CD14-positive monocyte (primary cell): ENCODE measurements at regions not wholly inside any gene's neighbourhood (a gene's known extent, or its start where the extent isn't known, plus 50 kb on each side); places are given as distances from the start of the nearest gene placed in this dataset.

Experiments
- DNase-seq, 3 donors: peaks; one replicate each; pipeline ENCODE4 v3.0.0-alpha.2; 2011 to 2022
- H2AFZ ChIP-seq: 2 replicates; pipeline ENCODE4 v1.6.0; 2012; ENCODE audit warnings: mild to moderate bottlenecking, low read depth, low read length, inconsistent platforms; ENCODE audit not compliant: insufficient read depth, poor library complexity, severe bottlenecking
- H3K27ac ChIP-seq, 2 donors: 1 replicate in 1 of 2; 2 replicates in 1 of 2; pipeline ENCODE4 v1.5.1; 2012 to 2013; ENCODE audit warnings: low read length in 2 of 2, control low read depth in 1 of 2, inconsistent platforms in 1 of 2, low read depth in 1 of 2, mild to moderate bottlenecking in 1 of 2
- H3K27me3 ChIP-seq, 2 donors: one replicate each; pipeline versions ENCODE4 v1.6.0 to v1.6.1; 2011 to 2013; ENCODE audit warnings: low read length in 2 of 2; ENCODE audit not compliant: control insufficient read depth in 2 of 2, insufficient read depth in 2 of 2
- H3K36me3 ChIP-seq, 2 donors: replicated peaks in 1 of 2; 1 replicate in 1 of 2; 2 replicates in 1 of 2; pipeline versions ENCODE4 v1.5.1 to v1.6.1; 2012 to 2013; ENCODE audit warnings: low read length in 2 of 2, control low read depth in 1 of 2, inconsistent platforms in 1 of 2, mild to moderate bottlenecking in 1 of 2; ENCODE audit not compliant: insufficient read depth in 2 of 2, control insufficient read depth in 1 of 2
- H3K4me1 ChIP-seq, 2 donors: 1 replicate in 1 of 2; 2 replicates in 1 of 2; pipeline versions ENCODE4 v1.5.1 to v1.6.1; 2012 to 2013; ENCODE audit warnings: low read length in 2 of 2, control low read depth in 1 of 2, inconsistent platforms in 1 of 2, mild to moderate bottlenecking in 1 of 2, moderate library complexity in 1 of 2; ENCODE audit not compliant: insufficient read depth in 2 of 2, control insufficient read depth in 1 of 2
- H3K4me2 ChIP-seq: replicated peaks from 2 replicates; pipeline ENCODE3; 2012; ENCODE audit warnings: low read length, moderate library complexity, mild to moderate bottlenecking; ENCODE audit not compliant: poor library complexity, severe bottlenecking; ENCODE audit errors: extremely low read depth
- H3K4me3 ChIP-seq, 3 experiments: fragments of 200-600 bp in 1 of 3; sonication (generic) in 1 of 3; replicated peaks in 1 of 3; 1 replicate in 2 of 3; 2 replicates in 1 of 3; pipeline ENCODE4 v1.5.1; 2011 to 2013; ENCODE audit warnings: low read length in 3 of 3, mild to moderate bottlenecking in 3 of 3, control low read depth in 2 of 3, low read depth in 2 of 3, inconsistent platforms in 1 of 3, moderate library complexity in 1 of 3
- H3K79me2 ChIP-seq: 2 replicates; pipeline ENCODE4 v1.6.0; 2012; ENCODE audit warnings: mild to moderate bottlenecking, control low read depth, inconsistent platforms, low read length, moderate library complexity; ENCODE audit not compliant: insufficient read depth
- H3K9ac ChIP-seq: 2 replicates; pipeline ENCODE4 v1.6.0; 2017; ENCODE audit warnings: low read length, mild to moderate bottlenecking; ENCODE audit not compliant: insufficient read depth, poor library complexity, severe bottlenecking
- H3K9me3 ChIP-seq, 2 donors: replicated peaks in 1 of 2; 1 replicate in 1 of 2; 2 replicates in 1 of 2; pipeline versions ENCODE4 v1.5.1 to v1.6.1; 2012 to 2013; ENCODE audit warnings: low read length in 2 of 2, control low read depth in 1 of 2; ENCODE audit not compliant: control insufficient read depth in 1 of 2, insufficient read depth in 1 of 2
- H4K20me1 ChIP-seq: 2 replicates; pipeline ENCODE4 v1.6.0; 2012; ENCODE audit warnings: mild to moderate bottlenecking, low read length, control low read depth, moderate library complexity; ENCODE audit not compliant: insufficient read depth
- H3K27ac Mint-ChIP-seq, 7 donors: one replicate each; pipeline ENCODE4 v1.8.0; 2020; ENCODE audit warnings: mild to moderate bottlenecking in 7 of 7, mixed read lengths in 7 of 7, moderate library complexity in 6 of 7, inconsistent platforms in 2 of 7
- H3K27me3 Mint-ChIP-seq, 3 donors: one replicate each; pipeline ENCODE4 v1.8.0; 2021 to 2022; ENCODE audit warnings: low read depth in 3 of 3, mild to moderate bottlenecking in 3 of 3, mixed read lengths in 3 of 3, moderate library complexity in 3 of 3, inconsistent platforms in 1 of 3
- H3K36me3 Mint-ChIP-seq, 2 donors: one replicate each; pipeline ENCODE4 v1.8.0; 2020; ENCODE audit warnings: mixed read lengths in 2 of 2, inconsistent platforms in 1 of 2, mild to moderate bottlenecking in 1 of 2
- H3K4me1 Mint-ChIP-seq: one replicate; pipeline ENCODE4 v1.8.0; 2020; ENCODE audit warnings: mild to moderate bottlenecking, mixed read lengths
- H3K4me3 Mint-ChIP-seq, 2 donors: one replicate each; pipeline ENCODE4 v1.8.0; 2020; ENCODE audit warnings: mild to moderate bottlenecking in 2 of 2, mixed read lengths in 2 of 2, moderate library complexity in 1 of 2
- H3K9me3 Mint-ChIP-seq, 7 donors: one replicate each; pipeline ENCODE4 v1.8.0; 2020 to 2022; ENCODE audit warnings: mixed read lengths in 7 of 7, mild to moderate bottlenecking in 6 of 7, moderate library complexity in 6 of 7, inconsistent platforms in 2 of 7
- WGBS: methylation state at CpG from one replicate; pipeline ENCODE4 v1.1.5; 2013; ENCODE audit warnings: missing lambda C conversion rate; ENCODE audit not compliant: insufficient coverage; 5-methylcytosine and 5-hydroxymethylcytosine counted together
- intact Hi-C, 2 donors: fragments of 100-400 bp; cut with micrococcal nuclease; formaldehyde crosslinking; loops; one replicate each; pipeline versions ENCODE4 v1.15.0 to v1.15.1; 2023
- TF ChIP-seq, protein P1 (sequence below): fragments of 200-600 bp; IDR thresholded peaks from one replicate; pipeline ENCODE4 v1.8.0; 2022; ENCODE audit warnings: antibody characterized with exemption, mild to moderate bottlenecking

DNA sequence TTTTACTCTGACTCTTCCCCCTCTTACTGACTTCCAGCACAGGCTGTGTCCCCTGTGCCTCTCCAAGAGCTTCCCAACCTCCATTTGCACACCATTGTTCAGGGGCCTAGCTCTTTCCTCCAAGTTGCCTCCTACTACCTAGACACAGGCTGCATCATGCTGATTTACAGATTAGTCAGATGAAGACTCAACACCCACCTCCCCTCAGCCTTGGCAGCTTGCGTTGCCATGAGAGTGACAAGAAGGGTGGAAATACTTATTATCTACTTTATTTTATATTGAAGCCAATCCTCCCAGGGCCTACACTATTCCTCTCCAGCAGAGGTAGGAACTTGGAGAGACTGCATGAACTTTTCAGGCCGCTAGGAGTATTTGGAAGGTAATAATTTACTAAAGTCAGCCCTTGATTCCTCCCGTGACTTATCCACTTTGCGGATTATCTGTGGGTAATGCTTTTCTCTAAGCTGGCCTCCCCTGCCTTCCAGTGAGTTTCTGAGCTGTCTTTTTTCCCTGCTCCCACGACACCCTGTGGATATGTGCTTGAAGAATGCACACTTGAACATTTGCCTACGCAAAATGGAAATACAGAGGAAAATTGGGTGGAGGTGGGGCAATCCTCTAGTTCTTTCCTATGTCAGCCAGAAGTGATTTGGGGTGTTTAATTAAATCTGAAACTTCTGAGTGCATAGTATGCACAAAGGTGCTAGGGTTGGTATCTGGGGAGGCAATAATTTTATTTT lies 74.1 kb upstream of the TMEM164 start:
- Mint-ChIP-seq H3K9me3 (peaks cover 0 to 10% (median 0%) of the 10 kb centered on the region in 7 donors), H3K36me3 (no peaks in the 10 kb centered on the region), H3K27me3 (peaks cover 0 to 7% (median 0%) of the 10 kb centered on the region in 3 donors), H3K4me1 (no peaks in the 10 kb centered on the region), H3K4me3 (no peak overlapping the region), H3K27ac (no peak overlapping the region)
- TF ChIP-seq, protein P1, sequence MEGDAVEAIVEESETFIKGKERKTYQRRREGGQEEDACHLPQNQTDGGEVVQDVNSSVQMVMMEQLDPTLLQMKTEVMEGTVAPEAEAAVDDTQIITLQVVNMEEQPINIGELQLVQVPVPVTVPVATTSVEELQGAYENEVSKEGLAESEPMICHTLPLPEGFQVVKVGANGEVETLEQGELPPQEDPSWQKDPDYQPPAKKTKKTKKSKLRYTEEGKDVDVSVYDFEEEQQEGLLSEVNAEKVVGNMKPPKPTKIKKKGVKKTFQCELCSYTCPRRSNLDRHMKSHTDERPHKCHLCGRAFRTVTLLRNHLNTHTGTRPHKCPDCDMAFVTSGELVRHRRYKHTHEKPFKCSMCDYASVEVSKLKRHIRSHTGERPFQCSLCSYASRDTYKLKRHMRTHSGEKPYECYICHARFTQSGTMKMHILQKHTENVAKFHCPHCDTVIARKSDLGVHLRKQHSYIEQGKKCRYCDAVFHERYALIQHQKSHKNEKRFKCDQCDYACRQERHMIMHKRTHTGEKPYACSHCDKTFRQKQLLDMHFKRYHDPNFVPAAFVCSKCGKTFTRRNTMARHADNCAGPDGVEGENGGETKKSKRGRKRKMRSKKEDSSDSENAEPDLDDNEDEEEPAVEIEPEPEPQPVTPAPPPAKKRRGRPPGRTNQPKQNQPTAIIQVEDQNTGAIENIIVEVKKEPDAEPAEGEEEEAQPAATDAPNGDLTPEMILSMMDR: no peak
- no peak overlapping the region for H2AFZ ChIP-seq
- no peaks in the 10 kb centered on the region for H3K36me3 ChIP-seq
- no peaks in the 10 kb centered on the region for H4K20me1 ChIP-seq
- intact Hi-C loops: no loop called here
- H3K4me1 ChIP-seq: no peaks in the 10 kb centered on the region
- no peak overlapping the region for H3K27ac ChIP-seq
- peaks cover 0 to 3% of the 10 kb centered on the region in 2 donors for H3K9me3 ChIP-seq
- H3K4me3 ChIP-seq: no peak overlapping the region
- DNase-seq: no peak
- no CpG with 5 or more reads among the region's 6 CpGs for WGBS
- no peaks in the 10 kb centered on the region for H3K79me2 ChIP-seq
- no peaks in the 10 kb centered on the region for H3K27me3 ChIP-seq
- no peak overlapping the region for H3K4me2 ChIP-seq
- H3K9ac ChIP-seq: no peak overlapping the region

DNA sequence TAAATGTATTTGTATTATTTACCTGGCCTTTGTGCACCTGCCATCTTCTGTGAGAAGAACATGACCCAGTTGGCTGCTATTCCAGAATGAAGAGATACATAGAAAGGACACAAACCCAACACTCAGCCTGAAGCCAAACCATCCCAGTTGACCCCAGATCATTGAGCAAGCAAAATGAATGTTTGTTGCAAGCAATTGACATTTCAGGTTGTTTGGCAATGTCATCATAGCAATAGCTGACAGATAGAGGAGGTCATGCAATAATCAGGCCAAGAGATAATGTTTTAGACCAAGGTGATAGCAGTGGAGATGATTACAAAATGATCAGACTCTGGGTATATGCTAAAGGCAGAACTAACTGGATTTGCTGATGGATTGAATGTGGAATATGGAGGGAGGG lies 71.2 kb upstream of the TMEM164 start:
- H3K4me3 Mint-ChIP-seq: no peak overlapping the region
- Histone ChIP-seq H3K27ac (no peak overlapping the region), H3K27me3 (peaks cover 0 to 5% of the 10 kb centered on the region in 2 donors), H3K4me2 (no peak overlapping the region), H3K4me3 (no peak overlapping the region), H3K79me2 (no peaks in the 10 kb centered on the region), H4K20me1 (no peaks in the 10 kb centered on the region), H3K9ac (no peak overlapping the region), H3K4me1 (no peaks in the 10 kb centered on the region), H3K36me3 (no peaks in the 10 kb centered on the region), H3K9me3 (peaks cover 0 to 3% of the 10 kb centered on the region in 2 donors), H2AFZ (no peak overlapping the region)
- H3K27ac Mint-ChIP-seq: no peak overlapping the region
- H3K27me3 Mint-ChIP-seq: peaks cover 0 to 11% (median 0%) of the 10 kb centered on the region in 3 donors
- H3K4me1 Mint-ChIP-seq: no peaks in the 10 kb centered on the region
- TF ChIP-seq, protein P1: no peak
- no peak for DNase-seq
- intact Hi-C loops: no loop called here
- H3K36me3 Mint-ChIP-seq: no peaks in the 10 kb centered on the region
- peaks cover 0 to 8% (median 0%) of the 10 kb centered on the region in 7 donors for H3K9me3 Mint-ChIP-seq
